Omental fat pad (tissue), 3 donors: ENCODE measurements at regions not wholly inside any gene's neighbourhood (a gene's known extent, or its start where the extent isn't known, plus 50 kb on each side); places are given as distances from the start of the nearest gene placed in this dataset.

Experiments
- ATAC-seq: fragments of 150-250 bp; one replicate; pipeline ENCODE4 v1.9.1; 2016; ENCODE audit warnings: mild to moderate bottlenecking, moderate library complexity; ENCODE audit not compliant: low FRiP score
- DNase-seq: peaks from one replicate; pipeline ENCODE4 v3.0.0-alpha.2; 2019; ENCODE audit warnings: low spot score
- CTCF ChIP-seq, 3 donors: fragments of 450-650 bp; IDR thresholded peaks; one replicate each; pipeline ENCODE4 v1.5.1; 2016 to 2017; ENCODE audit warnings: antibody characterized with exemption in 3 of 3, mild to moderate bottlenecking in 3 of 3, moderate library complexity in 2 of 3

- no peak for TF ChIP-seq CTCF (IDR thresholded peaks at IDR 0.05)
- ATAC-seq (no peak), DNase-seq (no peak)
Measured at GRCh38 chr4:64721106-64721505, 311.9 kb upstream of the TECRL start.

- DNase-seq (no peak), ATAC-seq (no peak)
- no peak for TF ChIP-seq CTCF (IDR thresholded peaks at IDR 0.05)
Measured at GRCh38 chr4:64718091-64718490, 308.8 kb upstream of the TECRL start.

GRCh38 chr4:64715741-64716140, 306.5 kb upstream of the TECRL start:
- DNase-seq: no peak
- ATAC-seq: no peak
- TF ChIP-seq CTCF (IDR thresholded peaks at IDR 0.05): no peak

GRCh38 chr4:64713256-64713840, 304.1 kb upstream of the TECRL start:
- no peak for ATAC-seq
- DNase-seq: no peak
- TF ChIP-seq CTCF (IDR thresholded peaks at IDR 0.05): no peak

- TF ChIP-seq CTCF (IDR thresholded peaks at IDR 0.05): no peak
- no peak for DNase-seq
- no peak for ATAC-seq
Measured at GRCh38 chr4:64712590-64712989, 303.3 kb upstream of the TECRL start.

DNA sequence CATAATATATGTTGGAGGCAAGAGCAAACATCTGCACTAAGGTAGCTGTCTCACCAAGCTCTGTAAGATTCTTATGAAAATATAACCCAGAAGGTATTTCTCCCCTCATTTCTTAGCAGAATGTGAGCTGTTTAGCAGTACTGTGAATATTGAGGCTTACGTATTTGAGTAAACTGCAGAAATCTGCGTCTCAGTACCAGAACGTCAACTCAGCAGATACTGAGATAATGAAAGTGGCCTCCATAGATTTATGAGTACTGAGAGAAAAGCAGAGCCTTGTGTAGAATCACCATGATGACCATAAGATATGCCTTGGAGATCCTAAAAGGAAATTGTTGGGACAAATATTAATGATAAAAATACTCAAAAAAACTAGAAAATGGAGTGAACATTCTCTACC, 296.7 kb upstream of the TECRL start:
- ATAC-seq: no peak
- DNase-seq: no peak
- TF ChIP-seq CTCF (IDR thresholded peaks at IDR 0.05): no peak

DNA sequence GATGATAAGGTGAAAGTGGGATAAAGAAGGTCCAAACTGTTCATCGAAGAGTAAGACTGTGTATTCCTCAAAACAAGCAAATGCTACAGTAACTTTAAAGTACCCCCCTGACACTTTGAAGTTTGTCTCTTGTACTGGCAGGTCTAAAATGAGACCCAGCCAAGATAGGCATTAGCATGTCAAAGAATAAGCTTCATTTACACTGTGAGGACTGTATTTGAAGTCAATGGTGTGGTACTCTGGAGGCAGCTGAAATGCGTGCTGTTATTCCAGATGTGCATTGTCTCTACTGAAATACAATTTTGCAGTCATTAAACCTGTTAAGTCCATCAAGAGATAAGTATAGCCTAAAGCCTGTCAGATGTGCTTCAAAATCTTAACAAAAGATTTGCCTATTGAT, 288.9 kb upstream of the TECRL start:
- no peak for TF ChIP-seq CTCF (IDR thresholded peaks at IDR 0.05)
- no peak for ATAC-seq
- no peak for DNase-seq
